Stimulated activated CD4-positive, alpha-beta T cell treated with anti-CD3 and anti-CD28 coated beads, Interleukin-1b, Interleukin-23, amount 100 ng/mL, for 24 hours (primary cell): ENCODE measurements at regions not wholly inside any gene's neighbourhood (a gene's known extent, or its start where the extent isn't known, plus 50 kb on each side); places are given as distances from the start of the nearest gene placed in this dataset.
"Not testable (repeated sequence)": the region's sequence is repeated elsewhere in the genome, so short reads cannot be mapped to it uniquely, and the experiment has no call there.

ENCODE experiments used
- DNase-seq, 4 experiments: peaks; one replicate each; pipeline ENCODE4 v3.0.0-alpha.2; 2020; ENCODE audit warnings: low read depth in 4 of 4, low spot score in 1 of 4

GRCh38 chr12:126219654-126220279 is 1154.5 kb downstream of the AACS start:
- DNase-seq = no peak

- no peak for DNase-seq
Measured at GRCh38 chr12:126224032-126224431, 1158.8 kb downstream of the AACS start.

- no peak for DNase-seq
Measured at GRCh38 chr12:126228936-126229335, 1163.7 kb downstream of the AACS start.

- no peak for DNase-seq
Measured at GRCh38 chr12:126232711-126233110, 1167.5 kb downstream of the AACS start.

- no peak for DNase-seq
Measured at GRCh38 chr12:126233625-126234024, 1168.4 kb downstream of the AACS start.

GRCh38 chr12:126243814-126244440 is 1178.7 kb downstream of the AACS start:
- no peak for DNase-seq

- no peak for DNase-seq
Measured at GRCh38 chr12:126247936-126248335, 1182.7 kb downstream of the AACS start.

- DNase-seq = no peak
Measured at GRCh38 chr12:126248871-126249403, 1183.7 kb downstream of the AACS start.

- DNase-seq = no peak
Measured at GRCh38 chr12:126258190-126258589, 1193.0 kb downstream of the AACS start.

GRCh38 chr12:126262829-126263228 is 1197.6 kb downstream of the AACS start:
- DNase-seq = no peak

GRCh38 chr12:126268222-126268621 is 1203.0 kb downstream of the AACS start:
- DNase-seq = no peak

- no peak for DNase-seq
Measured at GRCh38 chr12:126271159-126271558, 1205.9 kb downstream of the AACS start.

- no peak for DNase-seq
Measured at GRCh38 chr12:126282691-126283090, 1217.5 kb downstream of the AACS start.

GRCh38 chr12:126286203-126286602 is 1221.0 kb downstream of the AACS start:
- no peak for DNase-seq

- no peak for DNase-seq
Measured at GRCh38 chr12:126290456-126290855, 1225.2 kb downstream of the AACS start.

GRCh38 chr12:126291987-126292386 is 1226.8 kb downstream of the AACS start:
- not testable (repeated sequence) for DNase-seq

GRCh38 chr12:126295652-126296051 is 1230.4 kb downstream of the AACS start:
- DNase-seq = no peak

- DNase-seq = no peak
Measured at GRCh38 chr12:126309278-126309677, 1244.0 kb downstream of the AACS start.

GRCh38 chr12:126312457-126312856 is 1247.2 kb downstream of the AACS start:
- DNase-seq = no peak

GRCh38 chr12:126316411-126316810 is 1251.2 kb downstream of the AACS start:
- no peak for DNase-seq

GRCh38 chr12:126337556-126338441 is 1272.6 kb downstream of the AACS start:
- DNase-seq = no peak

- no peak for DNase-seq
Measured at GRCh38 chr12:126342866-126343265, 1277.6 kb downstream of the AACS start.
